ENCODE measurements at regions not wholly inside any gene's neighbourhood (a gene's known extent, or its start where the extent isn't known, plus 50 kb on each side); places are given as distances from the start of the nearest gene placed in this dataset.

- Histone ChIP-seq H2AFZ (ENCODE audit: low read length) (no peak overlapping the region), H3K9ac (ENCODE audit: low read depth, low read length, poor library complexity, severe bottlenecking) (no peak overlapping the region), H3K79me2 (ENCODE audit: insufficient read depth, low read length) (no peaks in the 10 kb centered on the region), H4K20me1 (ENCODE audit: insufficient read depth, low read length, poor library complexity, severe bottlenecking) (no peaks in the 10 kb centered on the region), H3K4me2 (ENCODE audit: low read depth, low read length, poor library complexity, severe bottlenecking) (no peak overlapping the region), H3K9me3 (ENCODE audit: insufficient read depth, low read depth, low read length) (no peaks in the 10 kb centered on the region), H3K36me3 (ENCODE audit: insufficient read depth, low read length) (no peaks in the 10 kb centered on the region), H3K4me1 (ENCODE audit: insufficient read depth, low read length, poor library complexity, severe bottlenecking) (no peaks in the 10 kb centered on the region), H3K27me3 (ENCODE audit: insufficient read depth, low read length, poor library complexity, severe bottlenecking) (no peaks in the 10 kb centered on the region), H3K9me2 (replicated peaks; ENCODE audit: low read depth, low read length) (no peaks in the 10 kb centered on the region), H3K4me3 (ENCODE audit: low read length, poor library complexity, severe bottlenecking) (no peak overlapping the region), H3F3A (ENCODE audit: low read depth) (no peaks in the 10 kb centered on the region)
- TF ChIP-seq CTCF (conservative IDR thresholded peaks at IDR 0.05; ENCODE audit: low read length) (no peak), EZH2phosphoT487 (IDR thresholded peaks at IDR 0.05; ENCODE audit: borderline replicate concordance) (no peak)
These were observed 71.0 kb upstream of the KIRREL3 start for GRCh38 chr11:127071606-127072005.

- no peaks in the 10 kb centered on the region for H3K9me2 ChIP-seq (replicated peaks; ENCODE audit: low read depth, low read length)
- no peak for TF ChIP-seq EZH2phosphoT487 (IDR thresholded peaks at IDR 0.05; ENCODE audit: borderline replicate concordance)
- TF ChIP-seq CTCF (conservative IDR thresholded peaks at IDR 0.05; ENCODE audit: low read length): no peak
- no peaks in the 10 kb centered on the region for H4K20me1 ChIP-seq (ENCODE audit: insufficient read depth, low read length, poor library complexity, severe bottlenecking)
- no peaks in the 10 kb centered on the region for H3K36me3 ChIP-seq (ENCODE audit: insufficient read depth, low read length)
- no peak overlapping the region for H3K4me3 ChIP-seq (ENCODE audit: low read length, poor library complexity, severe bottlenecking)
- H3F3A ChIP-seq (ENCODE audit: low read depth): no peaks in the 10 kb centered on the region
- H3K4me1 ChIP-seq (ENCODE audit: insufficient read depth, low read length, poor library complexity, severe bottlenecking): no peaks in the 10 kb centered on the region
- H3K9ac ChIP-seq (ENCODE audit: low read depth, low read length, poor library complexity, severe bottlenecking): no peak overlapping the region
- H3K4me2 ChIP-seq (ENCODE audit: low read depth, low read length, poor library complexity, severe bottlenecking): no peak overlapping the region
- no peak overlapping the region for H2AFZ ChIP-seq (ENCODE audit: low read length)
- H3K27me3 ChIP-seq (ENCODE audit: insufficient read depth, low read length, poor library complexity, severe bottlenecking): peaks cover 6% of the 10 kb centered on the region
- no peaks in the 10 kb centered on the region for H3K79me2 ChIP-seq (ENCODE audit: insufficient read depth, low read length)
- H3K9me3 ChIP-seq (ENCODE audit: insufficient read depth, low read depth, low read length): no peaks in the 10 kb centered on the region
These were observed 70.2 kb upstream of the KIRREL3 start for GRCh38 chr11:127070808-127071207.

GRCh38 chr11:127066401-127067090 is 66.0 kb upstream of the KIRREL3 start:
- no peak for TF ChIP-seq CTCF (conservative IDR thresholded peaks at IDR 0.05; ENCODE audit: low read length)
- no peak for TF ChIP-seq EZH2phosphoT487 (IDR thresholded peaks at IDR 0.05; ENCODE audit: borderline replicate concordance)
- H3K79me2 ChIP-seq (ENCODE audit: insufficient read depth, low read length): no peaks in the 10 kb centered on the region
- H3K9ac ChIP-seq (ENCODE audit: low read depth, low read length, poor library complexity, severe bottlenecking): no peak overlapping the region
- no peak overlapping the region for H3K4me2 ChIP-seq (ENCODE audit: low read depth, low read length, poor library complexity, severe bottlenecking)
- no peak overlapping the region for H2AFZ ChIP-seq (ENCODE audit: low read length)
- no peak overlapping the region for H3K4me3 ChIP-seq (ENCODE audit: low read length, poor library complexity, severe bottlenecking)
- H3K9me2 ChIP-seq (replicated peaks; ENCODE audit: low read depth, low read length): no peaks in the 10 kb centered on the region
- no peaks in the 10 kb centered on the region for H3K4me1 ChIP-seq (ENCODE audit: insufficient read depth, low read length, poor library complexity, severe bottlenecking)
- no peaks in the 10 kb centered on the region for H3K9me3 ChIP-seq (ENCODE audit: insufficient read depth, low read depth, low read length)
- peaks cover 6% of the 10 kb centered on the region for H3K27me3 ChIP-seq (ENCODE audit: insufficient read depth, low read length, poor library complexity, severe bottlenecking)
- no peaks in the 10 kb centered on the region for H4K20me1 ChIP-seq (ENCODE audit: insufficient read depth, low read length, poor library complexity, severe bottlenecking)
- H3F3A ChIP-seq (ENCODE audit: low read depth): no peaks in the 10 kb centered on the region
- no peaks in the 10 kb centered on the region for H3K36me3 ChIP-seq (ENCODE audit: insufficient read depth, low read length)
